ENCODE measurements at regions not wholly inside any gene's neighbourhood (a gene's known extent, or its start where the extent isn't known, plus 50 kb on each side); places are given as distances from the start of the nearest gene placed in this dataset.

DNA sequence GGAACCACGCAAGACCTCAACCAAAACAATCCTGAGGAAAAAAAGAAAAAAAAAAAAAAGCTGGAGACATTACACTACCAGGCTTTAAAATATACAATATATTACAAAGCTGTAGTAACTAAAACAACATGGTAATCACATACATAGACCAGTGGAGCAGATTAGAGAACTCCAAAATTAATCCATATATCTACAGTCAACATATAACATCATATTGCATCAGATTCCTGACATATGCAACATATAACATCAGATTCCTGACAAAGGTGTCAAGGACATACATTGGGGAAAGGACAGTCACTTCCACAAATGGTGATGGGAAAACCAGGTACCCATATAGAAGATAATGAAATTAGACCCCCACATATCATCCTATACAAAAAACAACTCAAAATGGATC is 145.8 kb downstream of the BTG1 start:
- DNase-seq: no peak
- Histone ChIP-seq H3K36me3 (no peaks in the 10 kb centered on the region), H3K27me3 (no peaks in the 10 kb centered on the region), H3K4me3 (ENCODE audit: low read depth, low read length) (no peak overlapping the region), H3K4me1 (peaks cover 4% of the 10 kb centered on the region), H3K9me3 (no peaks in the 10 kb centered on the region)
- TF ChIP-seq, protein P1, sequence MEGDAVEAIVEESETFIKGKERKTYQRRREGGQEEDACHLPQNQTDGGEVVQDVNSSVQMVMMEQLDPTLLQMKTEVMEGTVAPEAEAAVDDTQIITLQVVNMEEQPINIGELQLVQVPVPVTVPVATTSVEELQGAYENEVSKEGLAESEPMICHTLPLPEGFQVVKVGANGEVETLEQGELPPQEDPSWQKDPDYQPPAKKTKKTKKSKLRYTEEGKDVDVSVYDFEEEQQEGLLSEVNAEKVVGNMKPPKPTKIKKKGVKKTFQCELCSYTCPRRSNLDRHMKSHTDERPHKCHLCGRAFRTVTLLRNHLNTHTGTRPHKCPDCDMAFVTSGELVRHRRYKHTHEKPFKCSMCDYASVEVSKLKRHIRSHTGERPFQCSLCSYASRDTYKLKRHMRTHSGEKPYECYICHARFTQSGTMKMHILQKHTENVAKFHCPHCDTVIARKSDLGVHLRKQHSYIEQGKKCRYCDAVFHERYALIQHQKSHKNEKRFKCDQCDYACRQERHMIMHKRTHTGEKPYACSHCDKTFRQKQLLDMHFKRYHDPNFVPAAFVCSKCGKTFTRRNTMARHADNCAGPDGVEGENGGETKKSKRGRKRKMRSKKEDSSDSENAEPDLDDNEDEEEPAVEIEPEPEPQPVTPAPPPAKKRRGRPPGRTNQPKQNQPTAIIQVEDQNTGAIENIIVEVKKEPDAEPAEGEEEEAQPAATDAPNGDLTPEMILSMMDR (IDR thresholded peaks at IDR 0.05; ENCODE audit: low read depth, low read length): no peak

DNA sequence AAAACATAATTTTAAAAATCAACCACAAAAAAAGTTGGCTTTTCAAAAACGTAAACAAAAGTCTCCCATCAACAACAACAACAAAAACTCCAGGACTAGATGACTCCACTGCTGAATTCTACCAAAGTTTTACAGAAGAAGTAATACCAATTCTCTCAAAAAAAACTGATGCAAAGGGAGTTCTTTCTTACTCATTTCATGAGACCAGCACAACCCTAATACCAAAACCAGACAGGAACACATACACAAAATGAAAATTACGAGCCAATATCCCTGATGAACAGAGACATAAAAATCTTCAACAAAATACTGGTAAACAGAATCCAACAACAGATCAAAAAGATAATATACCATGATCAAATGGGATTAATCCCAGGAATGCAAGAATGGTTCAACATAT is 147.3 kb downstream of the BTG1 start:
- H3K36me3 ChIP-seq: no peaks in the 10 kb centered on the region
- TF ChIP-seq, protein P1 (IDR thresholded peaks at IDR 0.05; ENCODE audit: low read depth, low read length): no peak
- H3K27me3 ChIP-seq: no peaks in the 10 kb centered on the region
- H3K9me3 ChIP-seq: no peaks in the 10 kb centered on the region
- H3K4me3 ChIP-seq (ENCODE audit: low read depth, low read length): no peak overlapping the region
- peaks cover 12% of the 10 kb centered on the region; the same call in 1 of the 2 replicates for H3K4me1 ChIP-seq
- DNase-seq: no peak

DNA sequence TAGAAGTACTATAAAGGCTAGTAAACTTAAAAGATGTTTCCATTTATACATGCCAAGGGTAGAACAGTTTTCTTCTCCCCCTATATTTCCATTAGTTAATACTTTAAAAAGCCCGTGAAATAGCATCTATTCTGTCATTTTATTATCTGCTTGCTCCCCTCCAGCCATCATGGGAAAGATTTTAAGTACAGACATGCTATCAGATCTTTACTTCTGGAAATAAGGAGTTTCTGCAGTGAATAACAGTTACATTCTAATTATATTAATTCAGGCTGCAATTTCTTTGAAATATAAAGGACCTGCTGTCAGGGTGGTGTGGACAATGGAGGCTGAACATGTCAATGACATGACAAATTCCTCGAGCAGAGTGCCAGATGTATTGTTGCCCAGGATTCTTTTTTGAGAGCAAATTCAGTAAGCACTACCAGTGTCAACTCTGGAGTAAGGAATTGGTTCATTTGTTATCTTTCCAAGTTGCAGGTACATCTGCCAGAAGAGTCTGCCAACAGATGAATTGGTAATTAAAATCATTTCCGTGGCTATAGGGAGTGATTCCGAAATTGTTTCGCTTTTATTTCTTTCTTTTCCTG is 151.3 kb downstream of the BTG1 start:
- TF ChIP-seq, protein P1 (IDR thresholded peaks at IDR 0.05; ENCODE audit: low read depth, low read length): no peak
- no peaks in the 10 kb centered on the region for H3K36me3 ChIP-seq
- no peaks in the 10 kb centered on the region for H3K27me3 ChIP-seq
- peaks cover 14% of the 10 kb centered on the region; the same call in 1 of the 2 replicates for H3K4me1 ChIP-seq
- H3K4me3 ChIP-seq (ENCODE audit: low read depth, low read length): peak overlapping the region; percentile 21
- H3K9me3 ChIP-seq: no peaks in the 10 kb centered on the region
- DNase-seq: no peak

DNA sequence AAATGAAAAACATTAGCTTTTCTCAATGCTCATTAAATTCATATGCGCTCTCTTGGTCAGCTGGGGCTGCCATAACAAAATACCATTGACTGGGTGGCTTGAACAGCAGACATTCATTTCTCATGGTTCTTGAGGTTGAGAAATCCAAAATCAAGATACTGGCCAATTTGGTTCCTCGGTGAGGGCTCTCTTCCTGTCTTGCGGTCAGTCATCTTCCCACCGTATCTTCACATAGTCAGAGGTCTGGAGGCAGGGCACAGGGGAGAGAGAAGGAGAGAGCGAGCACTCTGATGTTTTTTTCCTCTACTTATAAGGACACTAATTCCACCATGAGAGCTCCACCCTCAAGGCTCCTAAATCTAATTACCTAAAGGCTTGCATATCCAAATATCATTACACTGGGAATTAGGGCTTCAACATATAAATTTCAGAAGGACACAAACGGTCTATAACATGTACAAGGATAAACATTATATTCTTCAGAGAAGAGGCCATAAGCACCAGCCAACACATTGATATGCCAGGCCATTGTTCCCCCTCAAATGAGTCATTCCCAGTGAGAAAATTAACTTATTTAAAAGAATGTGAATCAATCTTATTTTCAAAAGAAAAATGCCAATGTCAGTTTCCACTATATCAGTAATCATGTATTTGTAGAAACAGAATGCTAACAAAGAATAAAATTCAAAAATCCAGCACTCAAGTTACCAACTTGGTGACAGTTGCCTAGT is 152.2 kb downstream of the BTG1 start:
- Histone ChIP-seq H3K4me1 (peaks cover 14% of the 10 kb centered on the region; the same call in 1 of the 2 replicates), H3K27me3 (no peaks in the 10 kb centered on the region), H3K4me3 (ENCODE audit: low read depth, low read length) (no peak overlapping the region), H3K36me3 (no peaks in the 10 kb centered on the region), H3K9me3 (no peaks in the 10 kb centered on the region)
- TF ChIP-seq, protein P1 (IDR thresholded peaks at IDR 0.05; ENCODE audit: low read depth, low read length): no peak
- no peak for DNase-seq

DNA sequence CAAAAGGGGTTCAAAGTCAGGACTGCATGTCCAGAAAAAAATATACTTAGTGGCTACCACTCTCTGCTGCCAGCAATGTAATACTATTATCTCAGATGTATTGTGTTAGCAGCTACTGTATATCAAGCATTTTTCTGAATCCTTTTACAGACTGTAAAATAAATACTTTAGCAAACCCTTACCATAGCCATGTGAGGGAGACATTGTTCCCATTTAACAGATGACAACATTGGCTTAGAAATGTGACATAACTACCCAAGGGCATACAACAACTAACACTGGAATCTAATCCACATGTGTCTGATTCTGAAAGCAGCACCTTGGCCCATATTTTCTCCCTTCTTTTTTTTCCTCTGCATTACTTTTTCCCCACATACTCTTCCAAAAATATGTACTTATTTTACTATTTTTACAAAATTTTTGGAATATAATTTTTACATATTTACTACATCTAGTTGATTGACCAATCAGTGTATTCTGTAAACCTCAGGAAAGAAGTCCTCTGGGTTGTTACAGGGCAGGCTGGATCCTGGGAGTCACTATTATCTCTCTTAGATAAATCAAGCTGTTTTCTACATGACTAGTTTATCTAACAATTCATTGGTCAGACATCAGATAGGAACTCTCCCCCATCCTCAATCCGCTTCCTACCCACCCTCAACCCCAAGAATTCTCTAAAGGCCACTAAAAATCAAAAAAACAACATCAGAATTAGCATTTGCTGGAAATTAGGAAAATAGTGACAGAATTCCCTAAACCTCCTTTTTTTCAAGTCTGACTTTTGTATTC is 154.1 kb downstream of the BTG1 start:
- Histone ChIP-seq H3K4me1 (peaks cover 14% of the 10 kb centered on the region; the same call in 1 of the 2 replicates), H3K9me3 (no peaks in the 10 kb centered on the region), H3K27me3 (no peaks in the 10 kb centered on the region), H3K36me3 (no peaks in the 10 kb centered on the region), H3K4me3 (ENCODE audit: low read depth, low read length) (no peak overlapping the region)
- TF ChIP-seq, protein P1 (IDR thresholded peaks at IDR 0.05; ENCODE audit: low read depth, low read length): no peak
- DNase-seq: no peak

All from BE2C (cell line).